KBM-7 (cell line): ENCODE measurements at regions not wholly inside any gene's neighbourhood (a gene's known extent, or its start where the extent isn't known, plus 50 kb on each side); places are given as distances from the start of the nearest gene placed in this dataset.

Experiments
- DNase-seq: peaks from one replicate; pipeline ENCODE4 v3.0.0-alpha.2; 2015
- in situ Hi-C: fragments of 300-500 bp; cut with MboI; formaldehyde crosslinking; loops from 2 replicates; pipeline ENCODE4 v1.14.3; 2020; ENCODE audit warnings: low sequenced_read_pairs, low pct_unique_long_range_greater_than_20kb, mixed read lengths

GRCh38 chr3:64888840-64889392, 201.1 kb upstream of the ADAMTS9 start:
- in situ Hi-C loops, result no loop called here
- DNase-seq, result no peak

DNA sequence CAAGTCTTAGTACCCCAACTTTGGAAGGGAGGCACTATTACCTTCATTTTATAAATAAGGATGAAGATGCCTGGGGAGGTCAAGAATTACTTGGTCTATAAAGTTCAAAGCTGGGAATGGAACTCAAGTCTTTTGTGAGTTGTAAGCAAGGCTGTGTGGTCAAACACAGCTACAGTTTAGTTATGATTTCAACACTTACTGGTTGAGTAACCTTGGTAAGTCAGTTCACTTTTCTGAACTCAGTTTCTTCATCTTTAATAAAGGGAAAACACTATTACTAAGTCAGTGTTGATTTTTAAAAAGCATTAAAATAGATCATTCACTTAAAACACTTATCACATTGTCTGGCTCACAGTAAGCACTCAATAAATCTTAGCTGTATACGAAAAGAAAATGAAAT, 200.4 kb upstream of the ADAMTS9 start:
- in situ Hi-C loops, result no loop called here

GRCh38 chr3:64885055-64885454, 197.3 kb upstream of the ADAMTS9 start:
- DNase-seq, result no peak
- in situ Hi-C loops, result no loop called here

More for the DNA sequence above, 200.4 kb upstream of the ADAMTS9 start:
- DNase-seq, result no peak

- in situ Hi-C loops, result no loop called here
- no peak for DNase-seq
These were observed 196.7 kb upstream of the ADAMTS9 start for GRCh38 chr3:64884536-64884935.

- peak; percentile 9 for DNase-seq
- in situ Hi-C loops, result no loop called here
These were observed 193.1 kb upstream of the ADAMTS9 start for GRCh38 chr3:64880916-64881315.

DNA sequence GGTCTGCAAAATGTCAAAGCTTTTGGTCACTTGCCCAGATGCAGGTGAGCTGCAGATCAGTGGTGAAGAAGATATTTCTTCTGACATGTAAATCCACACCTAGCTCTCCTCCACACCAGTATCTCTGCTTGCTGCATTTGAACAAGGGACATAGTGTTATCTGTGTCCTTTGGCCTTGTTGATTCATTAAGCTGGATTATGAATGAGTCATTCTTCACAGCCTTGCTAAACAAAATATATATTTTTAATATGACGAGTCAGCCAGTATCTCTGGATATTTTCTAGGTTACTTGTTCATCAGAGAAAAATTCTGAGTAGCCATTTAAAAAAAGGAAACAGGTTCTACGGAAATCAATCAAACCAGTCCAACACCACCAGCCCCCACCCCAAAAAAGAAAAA, 190.6 kb upstream of the ADAMTS9 start:
- in situ Hi-C loops, result no loop called here

GRCh38 chr3:64873400-64873799, 185.6 kb upstream of the ADAMTS9 start:
- in situ Hi-C loops, result no loop called here
- DNase-seq, result no peak

More for the DNA sequence above, 190.6 kb upstream of the ADAMTS9 start:
- DNase-seq, result no peak

DNA sequence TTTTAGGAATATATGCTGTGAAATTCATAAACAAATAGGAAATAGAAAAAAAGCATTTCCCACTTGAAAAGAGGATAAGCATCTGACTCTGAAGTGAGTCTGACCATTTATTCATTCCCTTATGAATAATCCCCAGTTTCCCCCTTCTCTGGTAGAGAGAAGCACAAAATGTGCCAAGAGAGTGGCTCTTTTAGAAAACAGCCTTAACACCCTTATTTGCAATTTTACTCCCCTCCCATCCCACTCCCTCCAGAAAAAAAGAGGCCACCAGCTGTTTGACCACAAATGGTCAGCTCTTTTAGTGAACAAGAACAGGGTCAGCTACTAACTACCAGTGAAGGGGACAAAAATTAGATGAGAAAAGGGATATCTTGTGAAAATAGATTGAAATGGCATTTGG, 184.5 kb upstream of the ADAMTS9 start:
- no peak for DNase-seq
- in situ Hi-C loops, result no loop called here

DNA sequence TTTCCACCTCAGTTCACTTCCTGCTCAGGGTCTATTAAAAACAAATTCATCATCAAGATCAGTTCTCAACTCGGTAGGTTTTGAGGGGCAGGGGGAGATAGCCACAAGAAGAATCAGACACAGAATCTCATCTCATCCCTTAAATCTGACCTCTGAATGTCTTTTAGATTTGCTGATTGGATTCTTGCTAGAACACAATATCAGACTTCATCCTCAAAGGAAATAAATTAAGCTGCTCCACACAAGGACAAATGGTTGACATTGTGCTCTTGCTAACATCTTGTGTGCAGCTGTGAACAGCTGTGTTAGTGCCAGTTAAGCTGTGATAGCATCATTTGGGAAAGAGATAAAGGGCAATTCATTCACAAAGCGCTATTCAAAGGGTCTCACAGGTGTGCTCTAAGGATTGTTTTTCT, 184.0 kb upstream of the ADAMTS9 start:
- in situ Hi-C loops, result no loop called here
- no peak for DNase-seq

GRCh38 chr3:64870876-64871646, 183.3 kb upstream of the ADAMTS9 start:
- in situ Hi-C loops, result no loop called here
- DNase-seq, result no peak

DNA sequence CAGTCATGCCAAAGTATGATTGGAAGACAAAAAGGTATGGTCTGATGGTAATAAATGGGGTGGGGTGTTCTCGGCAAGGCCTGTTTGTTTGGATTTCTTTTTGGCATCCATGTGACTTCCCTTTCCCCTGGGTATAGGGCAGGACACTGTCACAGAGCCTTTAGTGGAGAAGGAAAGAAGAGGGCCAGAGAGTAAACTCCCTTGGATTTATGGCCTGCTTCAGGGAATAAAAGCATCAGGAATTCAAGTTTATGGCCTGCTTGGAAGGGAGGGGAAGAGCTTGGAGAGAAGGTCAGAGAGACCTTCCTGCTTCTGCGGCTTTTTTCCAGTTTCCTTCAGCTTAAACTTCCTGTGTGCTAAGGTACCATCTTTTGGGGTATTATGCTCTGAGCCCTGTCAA, 179.4 kb upstream of the ADAMTS9 start:
- in situ Hi-C loops, result no loop called here
- no peak for DNase-seq

DNA sequence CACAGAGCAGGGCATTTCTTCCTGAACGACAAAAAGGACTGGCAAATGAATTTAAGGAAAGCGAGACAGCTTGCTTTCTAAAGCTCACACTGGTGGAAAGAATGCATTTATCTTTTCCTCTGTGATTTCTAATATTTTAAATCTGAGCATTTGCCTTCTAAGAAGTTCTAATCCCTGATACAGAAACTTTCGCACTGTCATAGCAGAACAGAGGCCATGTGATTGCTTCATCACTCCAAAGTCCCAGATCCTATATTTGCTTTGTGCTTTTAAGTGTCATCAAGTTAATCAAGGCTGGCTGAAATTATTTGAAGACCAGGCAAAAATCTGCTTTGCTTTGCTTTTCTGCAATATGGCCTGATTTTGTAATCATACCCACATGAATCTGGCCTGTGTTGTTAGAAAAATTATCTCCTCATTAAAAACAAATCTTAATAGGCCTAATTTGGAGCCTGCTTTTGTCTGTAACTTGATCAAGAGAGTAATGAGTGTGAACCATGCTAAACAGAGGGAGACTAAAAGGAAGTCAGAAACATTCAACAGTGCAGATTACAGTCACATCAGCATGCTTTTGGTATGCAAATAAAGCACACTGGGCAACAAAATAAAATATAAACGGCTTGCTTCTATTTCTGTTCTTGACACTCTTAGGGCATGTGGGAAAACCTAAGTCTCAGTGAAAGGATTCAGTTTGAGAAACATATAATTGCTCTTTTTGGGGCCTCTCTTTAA, 178.2 kb upstream of the ADAMTS9 start:
- in situ Hi-C loops, result no loop called here
- no peak for DNase-seq

DNA sequence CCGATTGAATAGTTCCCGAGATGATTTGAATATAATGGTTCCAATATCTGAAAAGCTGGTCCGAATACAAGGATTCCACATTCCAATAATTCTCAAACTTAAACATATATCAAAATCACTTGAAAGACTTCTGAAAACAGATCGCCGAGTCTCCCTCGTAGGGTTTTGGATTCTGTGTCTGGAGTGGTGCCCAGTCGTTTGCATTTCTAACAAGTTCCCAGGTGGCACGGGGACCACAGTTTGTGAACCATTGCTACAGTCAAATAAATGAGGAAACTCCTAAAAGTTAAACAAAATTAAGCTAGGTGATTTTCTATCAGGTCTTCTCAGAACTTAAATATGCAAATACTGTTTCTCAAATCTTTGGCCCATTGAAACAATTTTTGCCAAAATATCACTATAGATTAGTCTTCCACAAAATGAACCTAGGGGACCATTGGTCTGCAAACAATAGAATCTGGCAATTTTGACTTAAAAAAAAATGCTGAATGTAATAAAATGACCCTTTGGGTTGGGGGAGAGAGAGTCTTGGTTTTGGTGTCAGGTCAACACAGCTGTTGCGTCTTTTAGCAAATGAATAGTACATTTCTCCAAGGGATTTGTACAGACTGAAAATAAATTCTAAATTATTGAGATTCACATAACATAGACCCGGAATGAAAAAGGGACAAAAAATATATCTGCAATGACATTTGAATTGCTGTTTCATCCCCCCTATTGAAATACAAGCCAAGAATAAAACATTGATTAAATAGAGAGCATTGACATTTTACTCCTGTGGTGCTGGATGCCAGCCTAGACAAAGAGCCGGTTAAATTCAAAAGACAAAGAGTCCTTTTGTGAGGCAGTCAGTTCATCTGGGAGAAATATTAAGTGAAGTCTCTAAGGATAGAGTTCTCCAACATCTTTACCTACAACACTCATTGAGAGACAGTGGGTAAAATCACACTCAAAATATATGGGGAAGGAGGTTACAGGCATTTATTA, 175.7 kb upstream of the ADAMTS9 start:
- DNase-seq, result no peak
- in situ Hi-C loops, result no loop called here

- no peak for DNase-seq
- in situ Hi-C loops, result no loop called here
These were observed 173.9 kb upstream of the ADAMTS9 start for GRCh38 chr3:64861684-64862083.

DNA sequence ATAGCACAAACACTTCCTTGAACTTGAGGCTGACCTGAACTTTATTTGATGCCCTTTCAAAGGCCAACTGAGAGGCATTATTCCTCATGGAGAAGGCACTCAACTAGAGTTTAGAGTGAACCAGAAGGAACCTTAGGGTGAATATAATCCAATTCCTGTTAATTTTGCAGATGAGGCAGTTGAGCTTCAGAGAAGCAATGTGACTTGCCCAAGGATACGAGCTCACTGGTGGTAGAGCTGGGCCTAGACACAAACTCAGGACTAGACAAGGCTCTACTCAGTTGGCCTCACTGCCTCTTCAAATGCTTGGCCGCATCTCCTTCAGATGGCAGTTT, 172.7 kb upstream of the ADAMTS9 start:
- no peak for DNase-seq
- in situ Hi-C loops, result no loop called here

DNA sequence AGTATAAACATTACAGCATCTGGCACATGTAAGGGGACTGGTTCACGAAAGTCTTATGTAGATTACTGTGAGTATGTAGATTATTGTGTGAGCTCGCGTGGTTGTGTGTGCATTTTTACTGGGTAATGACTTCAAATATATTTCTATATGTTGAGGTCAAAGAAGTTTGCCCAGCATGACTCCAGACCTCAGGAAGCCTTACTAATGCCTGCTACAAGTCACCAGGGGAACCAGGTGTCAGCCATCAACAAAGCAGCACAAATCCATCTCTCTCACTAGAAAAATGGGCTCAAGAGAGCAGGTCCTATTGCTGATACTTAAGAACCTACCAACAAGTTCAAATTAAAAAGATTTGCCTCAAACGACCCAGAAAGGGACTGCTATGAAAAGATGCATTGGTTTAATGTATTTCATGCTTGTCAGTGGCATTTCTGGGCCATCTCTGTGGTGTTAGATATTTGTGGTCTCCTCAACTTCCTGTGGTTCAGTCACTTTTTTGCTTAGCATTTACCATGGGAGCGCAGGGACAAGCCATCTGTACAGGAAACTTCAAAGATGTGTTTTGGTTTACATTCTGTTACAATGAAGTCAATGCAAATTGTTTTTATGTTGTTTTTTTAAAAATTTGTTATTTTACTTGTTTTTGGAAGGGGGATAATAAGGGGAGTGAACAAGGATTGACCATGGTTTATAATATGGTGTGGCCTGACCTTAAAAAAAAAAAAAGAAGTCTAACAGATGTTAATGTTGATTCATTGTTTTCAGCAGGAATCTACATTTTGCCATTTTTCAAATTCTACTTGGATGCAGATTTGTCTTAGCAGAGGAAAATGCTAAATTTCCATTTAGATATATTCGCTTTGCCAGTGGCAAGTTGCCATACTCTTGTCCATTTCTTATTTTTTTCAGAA, 172.1 kb upstream of the ADAMTS9 start:
- in situ Hi-C loops, result no loop called here
- DNase-seq, result peak; percentile 3

- in situ Hi-C loops, result no loop called here
- no peak for DNase-seq
These were observed 169.2 kb upstream of the ADAMTS9 start for GRCh38 chr3:64856977-64857516.

- in situ Hi-C loops, result no loop called here
- DNase-seq, result no peak
These were observed 168.3 kb upstream of the ADAMTS9 start for GRCh38 chr3:64856106-64856505.
